ENCODE measurements at regions not wholly inside any gene's neighbourhood (a gene's known extent, or its start where the extent isn't known, plus 50 kb on each side); places are given as distances from the start of the nearest gene placed in this dataset.
"Not testable (repeated sequence)": the region's sequence is repeated elsewhere in the genome, so short reads cannot be mapped to it uniquely, and the experiment has no call there.

DNA sequence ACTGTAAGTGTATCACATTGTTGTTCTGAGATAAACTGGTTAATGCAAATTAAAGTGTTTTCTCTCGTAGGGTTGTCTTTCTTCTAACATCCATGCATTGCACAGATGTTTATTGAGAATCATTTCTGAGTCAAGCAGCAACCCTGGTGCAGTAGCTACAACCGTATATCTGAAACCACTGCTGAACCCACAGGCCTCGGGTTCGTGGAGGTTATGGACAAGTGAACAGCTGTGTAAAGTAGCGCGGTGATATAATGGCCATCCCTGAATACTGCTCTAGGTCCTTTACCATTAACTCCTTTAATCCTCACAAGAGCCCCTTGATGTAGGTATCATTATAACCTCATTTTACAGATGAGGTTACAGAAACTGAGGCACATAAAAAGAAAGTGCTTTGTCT is 486.1 kb upstream of the TMEM132C start:
- Histone ChIP-seq H3K27me3 (ENCODE audit: control insufficient read depth, insufficient read depth, low read length) (no peaks in the 10 kb centered on the region), H3K9ac (ENCODE audit: low read length) (no peak overlapping the region), H3K4me3 (ENCODE audit: low read length) (no peak overlapping the region), H3K36me3 (ENCODE audit: control insufficient read depth, insufficient read depth, low read length) (no peaks in the 10 kb centered on the region), H3K27ac (ENCODE audit: low read depth, low read length) (no peak overlapping the region), H3K4me1 (ENCODE audit: control insufficient read depth, insufficient read depth, low read length) (no peaks in the 10 kb centered on the region)

- H3K36me3 ChIP-seq (ENCODE audit: control insufficient read depth, insufficient read depth, low read length) = no peaks in the 10 kb centered on the region
- H3K9ac ChIP-seq (ENCODE audit: low read length) = no peak overlapping the region
- no peaks in the 10 kb centered on the region for H3K4me1 ChIP-seq (ENCODE audit: control insufficient read depth, insufficient read depth, low read length)
- H3K27ac ChIP-seq (ENCODE audit: low read depth, low read length) = no peak overlapping the region
- no peak overlapping the region for H3K4me3 ChIP-seq (ENCODE audit: low read length)
- H3K27me3 ChIP-seq (ENCODE audit: control insufficient read depth, insufficient read depth, low read length) = no peaks in the 10 kb centered on the region
Measured at GRCh38 chr12:127781336-127781735, 485.6 kb upstream of the TMEM132C start.

- Histone ChIP-seq H3K9ac (ENCODE audit: low read length) (no peak overlapping the region), H3K27ac (ENCODE audit: low read depth, low read length) (no peak overlapping the region), H3K4me3 (ENCODE audit: low read length) (no peak overlapping the region), H3K4me1 (ENCODE audit: control insufficient read depth, insufficient read depth, low read length) (no peaks in the 10 kb centered on the region), H3K36me3 (ENCODE audit: control insufficient read depth, insufficient read depth, low read length) (no peaks in the 10 kb centered on the region), H3K27me3 (ENCODE audit: control insufficient read depth, insufficient read depth, low read length) (no peaks in the 10 kb centered on the region)
Measured at GRCh38 chr12:127785540-127785939, 481.4 kb upstream of the TMEM132C start.

- H3K4me1 ChIP-seq (ENCODE audit: control insufficient read depth, insufficient read depth, low read length) = no peaks in the 10 kb centered on the region
- no peaks in the 10 kb centered on the region for H3K27me3 ChIP-seq (ENCODE audit: control insufficient read depth, insufficient read depth, low read length)
- no peak overlapping the region for H3K4me3 ChIP-seq (ENCODE audit: low read length)
- H3K36me3 ChIP-seq (ENCODE audit: control insufficient read depth, insufficient read depth, low read length) = no peaks in the 10 kb centered on the region
- H3K27ac ChIP-seq (ENCODE audit: low read depth, low read length) = no peak overlapping the region
- H3K9ac ChIP-seq (ENCODE audit: low read length) = no peak overlapping the region
Measured at GRCh38 chr12:127785986-127786590, 480.9 kb upstream of the TMEM132C start.

GRCh38 chr12:127787544-127787943 is 479.4 kb upstream of the TMEM132C start:
- Histone ChIP-seq H3K9ac (ENCODE audit: low read length) (no peak overlapping the region), H3K36me3 (ENCODE audit: control insufficient read depth, insufficient read depth, low read length) (no peaks in the 10 kb centered on the region), H3K4me1 (ENCODE audit: control insufficient read depth, insufficient read depth, low read length) (no peaks in the 10 kb centered on the region), H3K4me3 (ENCODE audit: low read length) (no peak overlapping the region), H3K27ac (ENCODE audit: low read depth, low read length) (no peak overlapping the region), H3K27me3 (ENCODE audit: control insufficient read depth, insufficient read depth, low read length) (no peaks in the 10 kb centered on the region)

- no peaks in the 10 kb centered on the region for H3K36me3 ChIP-seq (ENCODE audit: control insufficient read depth, insufficient read depth, low read length)
- H3K27ac ChIP-seq (ENCODE audit: low read depth, low read length) = no peak overlapping the region
- H3K4me1 ChIP-seq (ENCODE audit: control insufficient read depth, insufficient read depth, low read length) = no peaks in the 10 kb centered on the region
- no peak overlapping the region for H3K4me3 ChIP-seq (ENCODE audit: low read length)
- no peak overlapping the region for H3K9ac ChIP-seq (ENCODE audit: low read length)
- no peaks in the 10 kb centered on the region for H3K27me3 ChIP-seq (ENCODE audit: control insufficient read depth, insufficient read depth, low read length)
Measured at GRCh38 chr12:127790376-127790775, 476.6 kb upstream of the TMEM132C start.

GRCh38 chr12:127791217-127791616 is 475.8 kb upstream of the TMEM132C start:
- no peaks in the 10 kb centered on the region for H3K27me3 ChIP-seq (ENCODE audit: control insufficient read depth, insufficient read depth, low read length)
- no peak overlapping the region for H3K9ac ChIP-seq (ENCODE audit: low read length)
- no peaks in the 10 kb centered on the region for H3K36me3 ChIP-seq (ENCODE audit: control insufficient read depth, insufficient read depth, low read length)
- H3K4me1 ChIP-seq (ENCODE audit: control insufficient read depth, insufficient read depth, low read length) = no peaks in the 10 kb centered on the region
- H3K27ac ChIP-seq (ENCODE audit: low read depth, low read length) = no peak overlapping the region
- H3K4me3 ChIP-seq (ENCODE audit: low read length) = no peak overlapping the region

DNA sequence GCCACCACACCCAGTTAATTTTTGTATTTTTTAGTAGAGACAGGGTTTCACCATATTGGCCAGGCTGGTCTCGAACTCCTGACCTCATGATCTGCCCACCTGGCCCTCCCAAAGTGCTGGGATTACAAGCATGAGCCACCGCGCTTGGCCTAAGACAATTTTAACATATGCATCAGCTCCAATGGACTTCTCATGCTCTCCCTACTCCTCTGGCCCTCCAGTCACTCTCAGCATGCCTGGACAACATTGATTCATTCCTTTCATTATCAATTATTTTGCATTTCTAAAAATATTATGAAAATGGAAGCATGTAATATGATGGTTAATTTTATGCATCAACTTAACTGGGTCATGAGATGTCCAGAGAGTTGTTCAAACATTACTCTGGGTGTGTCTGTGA is 469.1 kb upstream of the TMEM132C start:
- no peak overlapping the region for H3K4me3 ChIP-seq (ENCODE audit: low read length)
- no peak overlapping the region for H3K9ac ChIP-seq (ENCODE audit: low read length)
- H3K4me1 ChIP-seq (ENCODE audit: control insufficient read depth, insufficient read depth, low read length) = no peaks in the 10 kb centered on the region
- no peaks in the 10 kb centered on the region for H3K27me3 ChIP-seq (ENCODE audit: control insufficient read depth, insufficient read depth, low read length)
- H3K27ac ChIP-seq (ENCODE audit: low read depth, low read length) = no peak overlapping the region
- no peaks in the 10 kb centered on the region for H3K36me3 ChIP-seq (ENCODE audit: control insufficient read depth, insufficient read depth, low read length)

DNA sequence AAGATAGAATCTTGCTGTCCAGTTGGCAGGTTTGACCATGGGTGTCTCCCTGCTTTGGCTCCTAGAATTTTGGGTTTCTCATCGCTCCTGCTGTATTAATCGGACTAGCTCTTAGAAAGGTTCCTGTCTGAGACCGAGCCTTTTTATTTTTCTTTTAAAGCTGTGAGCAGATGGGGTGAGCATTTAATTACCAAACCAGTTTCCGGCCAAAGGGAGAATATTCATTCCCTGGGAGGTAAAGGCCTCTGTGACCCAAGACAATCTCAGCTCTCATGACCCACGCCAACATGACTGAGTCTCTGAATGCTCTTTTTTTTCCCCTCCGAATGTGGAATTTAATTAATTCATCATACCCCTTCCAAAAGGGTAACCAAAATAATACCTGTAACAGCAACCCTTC is 464.7 kb upstream of the TMEM132C start:
- Histone ChIP-seq H3K36me3 (ENCODE audit: control insufficient read depth, insufficient read depth, low read length) (no peaks in the 10 kb centered on the region), H3K27me3 (ENCODE audit: control insufficient read depth, insufficient read depth, low read length) (no peaks in the 10 kb centered on the region), H3K4me3 (ENCODE audit: low read length) (no peak overlapping the region), H3K4me1 (ENCODE audit: control insufficient read depth, insufficient read depth, low read length) (no peaks in the 10 kb centered on the region), H3K9ac (ENCODE audit: low read length) (no peak overlapping the region), H3K27ac (ENCODE audit: low read depth, low read length) (no peak overlapping the region)

- Histone ChIP-seq H3K4me3 (ENCODE audit: low read length) (no peak overlapping the region), H3K9ac (ENCODE audit: low read length) (no peak overlapping the region), H3K27ac (ENCODE audit: low read depth, low read length) (no peak overlapping the region), H3K36me3 (ENCODE audit: control insufficient read depth, insufficient read depth, low read length) (no peaks in the 10 kb centered on the region), H3K4me1 (ENCODE audit: control insufficient read depth, insufficient read depth, low read length) (no peaks in the 10 kb centered on the region), H3K27me3 (ENCODE audit: control insufficient read depth, insufficient read depth, low read length) (no peaks in the 10 kb centered on the region)
Measured at GRCh38 chr12:127803545-127803944, 463.4 kb upstream of the TMEM132C start.

DNA sequence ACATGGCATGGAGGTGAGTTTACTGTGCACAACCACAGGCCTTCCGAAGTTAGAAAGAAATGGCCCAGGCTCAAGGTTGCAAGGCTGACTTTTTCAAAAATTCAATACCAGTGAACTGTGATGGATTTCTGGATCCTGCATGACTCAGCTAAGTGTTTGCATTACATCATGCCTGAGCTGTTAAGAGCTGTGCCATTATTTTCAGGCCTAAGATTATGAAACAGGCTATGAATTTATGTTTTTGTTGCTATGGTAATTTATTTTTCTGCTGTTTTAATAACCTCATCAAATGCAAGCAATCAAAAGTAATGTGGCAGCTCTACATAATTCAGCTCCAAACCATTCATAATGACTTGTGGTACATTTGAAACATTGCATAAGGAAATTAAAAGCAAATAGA is 457.7 kb upstream of the TMEM132C start:
- H3K27ac ChIP-seq (ENCODE audit: low read depth, low read length) = no peak overlapping the region
- peaks cover 7% of the 10 kb centered on the region for H3K4me1 ChIP-seq (ENCODE audit: control insufficient read depth, insufficient read depth, low read length)
- no peaks in the 10 kb centered on the region for H3K27me3 ChIP-seq (ENCODE audit: control insufficient read depth, insufficient read depth, low read length)
- no peak overlapping the region for H3K4me3 ChIP-seq (ENCODE audit: low read length)
- no peak overlapping the region for H3K9ac ChIP-seq (ENCODE audit: low read length)
- no peaks in the 10 kb centered on the region for H3K36me3 ChIP-seq (ENCODE audit: control insufficient read depth, insufficient read depth, low read length)

DNA sequence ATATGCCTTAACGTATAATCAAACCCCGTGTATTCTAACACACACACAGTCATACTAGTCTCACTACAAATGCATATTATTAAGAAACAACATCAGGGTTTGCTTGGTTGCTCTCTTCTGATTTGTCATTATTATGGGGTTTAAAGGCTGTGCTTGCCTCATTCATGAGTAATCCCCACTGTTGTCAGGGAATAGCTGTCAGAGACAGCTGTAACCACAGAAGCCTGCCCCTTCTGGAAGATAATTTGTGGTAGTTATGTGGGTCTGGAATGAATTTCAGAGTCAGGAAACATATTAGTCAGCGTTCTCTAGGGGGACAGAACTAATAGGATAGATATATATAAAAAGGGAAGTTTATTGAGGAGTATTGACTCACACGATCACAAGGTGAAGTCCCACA is 456.9 kb upstream of the TMEM132C start:
- H3K36me3 ChIP-seq (ENCODE audit: control insufficient read depth, insufficient read depth, low read length) = no peaks in the 10 kb centered on the region
- H3K4me3 ChIP-seq (ENCODE audit: low read length) = no peak overlapping the region
- H3K9ac ChIP-seq (ENCODE audit: low read length) = no peak overlapping the region
- H3K4me1 ChIP-seq (ENCODE audit: control insufficient read depth, insufficient read depth, low read length) = peaks cover 7% of the 10 kb centered on the region
- peak overlapping the region; percentile 28 for H3K27ac ChIP-seq (ENCODE audit: low read depth, low read length)
- H3K27me3 ChIP-seq (ENCODE audit: control insufficient read depth, insufficient read depth, low read length) = no peaks in the 10 kb centered on the region

- not testable (repeated sequence) for H3K4me1 ChIP-seq (ENCODE audit: control insufficient read depth, insufficient read depth, low read length); H3K4me3 ChIP-seq (ENCODE audit: low read length); H3K27me3 ChIP-seq (ENCODE audit: control insufficient read depth, insufficient read depth, low read length); H3K27ac ChIP-seq (ENCODE audit: low read depth, low read length); H3K9ac ChIP-seq (ENCODE audit: low read length); H3K36me3 ChIP-seq (ENCODE audit: control insufficient read depth, insufficient read depth, low read length)
Measured at GRCh38 chr12:127810459-127810858, 456.5 kb upstream of the TMEM132C start.

Data from rectal smooth muscle tissue (tissue), 1 donor.